IPS DF 19.7 (cell line): ENCODE measurements at regions not wholly inside any gene's neighbourhood (a gene's known extent, or its start where the extent isn't known, plus 50 kb on each side); places are given as distances from the start of the nearest gene placed in this dataset.
"Not testable (repeated sequence)": the region's sequence is repeated elsewhere in the genome, so short reads cannot be mapped to it uniquely, and the experiment has no call there.

Experiments
- DNase-seq: peaks from one replicate; pipeline ENCODE4 v3.0.0-alpha.2; 2013; ENCODE audit warnings: low read depth, low spot score

- DNase-seq: not testable (repeated sequence)
Observed at GRCh38 chr5:34096033-34096432, 53.0 kb upstream of the C1QTNF3 start.

- not testable (repeated sequence) for DNase-seq
Observed at GRCh38 chr5:34099891-34100290, 56.9 kb upstream of the C1QTNF3 start.

- not testable (repeated sequence) for DNase-seq
Observed at GRCh38 chr5:34101567-34101966, 58.6 kb upstream of the C1QTNF3 start.

DNA sequence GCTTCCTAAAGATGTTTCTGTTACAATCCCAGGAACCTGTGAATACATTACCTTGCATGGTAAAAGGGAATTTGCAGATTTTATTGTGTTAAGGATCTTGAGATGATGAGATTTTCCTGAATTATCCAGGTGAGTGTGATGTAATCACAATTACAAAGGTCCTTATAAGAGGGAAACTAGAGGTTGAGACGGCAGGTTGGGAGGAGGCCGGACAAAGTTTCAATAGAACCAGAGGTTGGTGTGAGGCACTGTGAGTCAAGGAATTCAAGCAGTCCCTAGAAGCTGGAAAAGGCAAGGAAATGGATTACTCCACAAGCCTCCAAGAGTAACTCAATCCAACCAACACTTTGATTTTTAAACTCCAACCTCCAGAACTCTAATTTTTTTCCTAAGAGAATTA lies 65.9 kb upstream of the C1QTNF3 start:
- DNase-seq: not testable (repeated sequence)

DNA sequence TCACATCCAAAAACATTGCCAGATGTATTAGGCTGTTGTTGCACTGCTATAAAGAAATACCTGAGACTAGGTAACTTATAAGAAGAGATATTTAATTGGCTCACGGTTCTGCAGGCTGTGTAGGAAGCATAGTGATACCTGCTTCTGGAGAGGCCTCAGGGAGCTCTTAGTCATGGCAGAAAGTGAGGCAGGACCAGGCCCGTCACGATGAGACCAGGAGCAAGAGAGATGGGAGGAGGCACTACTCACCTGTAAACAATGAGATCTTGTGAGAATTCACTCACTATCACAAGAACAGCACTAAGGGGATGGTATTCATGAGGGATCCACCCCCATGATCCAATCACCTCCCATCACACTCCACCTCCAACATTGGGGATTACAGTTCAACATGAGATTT lies 81.3 kb upstream of the C1QTNF3 start:
- not testable (repeated sequence) for DNase-seq

DNA sequence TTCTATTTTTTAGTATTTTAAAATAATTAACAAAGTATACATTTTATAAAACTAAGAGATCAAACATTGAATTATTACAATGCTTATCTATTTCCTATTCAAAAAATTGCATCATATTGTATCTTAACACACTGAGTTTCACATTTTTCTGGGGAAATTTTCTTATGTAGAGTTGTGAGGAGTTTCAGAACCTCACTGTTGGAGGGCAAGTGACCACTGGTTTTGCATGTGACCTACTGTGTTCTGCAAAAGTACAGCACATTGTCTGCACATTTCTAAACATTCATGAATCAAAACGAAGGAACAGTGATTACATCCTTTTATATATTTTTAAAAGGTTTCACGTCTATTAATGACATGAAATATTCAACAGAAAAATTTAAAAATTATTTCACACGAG lies 82.3 kb upstream of the C1QTNF3 start:
- not testable (repeated sequence) for DNase-seq

GRCh38 chr5:34126741-34127140 lies 83.7 kb upstream of the C1QTNF3 start:
- not testable (repeated sequence) for DNase-seq

DNA sequence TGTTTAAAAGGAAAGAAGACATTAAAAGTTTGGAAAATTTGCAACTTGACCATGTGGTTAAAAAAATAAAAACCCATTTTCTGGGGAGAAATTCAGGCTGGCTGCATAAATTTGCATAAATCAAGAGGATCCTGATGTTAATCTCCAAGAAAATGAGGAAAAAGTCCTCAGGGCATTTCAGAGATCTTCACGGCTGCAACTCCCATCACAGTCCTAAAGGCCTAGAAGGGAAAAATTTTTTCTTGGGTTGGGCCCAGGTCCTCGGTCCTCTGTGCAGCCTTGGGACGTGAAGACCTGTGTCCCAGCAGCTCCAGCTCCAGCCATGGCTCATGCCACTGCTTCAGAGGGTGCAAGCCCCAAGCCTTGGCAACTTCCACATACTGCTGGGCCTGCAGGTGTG lies 84.8 kb upstream of the C1QTNF3 start:
- not testable (repeated sequence) for DNase-seq

DNA sequence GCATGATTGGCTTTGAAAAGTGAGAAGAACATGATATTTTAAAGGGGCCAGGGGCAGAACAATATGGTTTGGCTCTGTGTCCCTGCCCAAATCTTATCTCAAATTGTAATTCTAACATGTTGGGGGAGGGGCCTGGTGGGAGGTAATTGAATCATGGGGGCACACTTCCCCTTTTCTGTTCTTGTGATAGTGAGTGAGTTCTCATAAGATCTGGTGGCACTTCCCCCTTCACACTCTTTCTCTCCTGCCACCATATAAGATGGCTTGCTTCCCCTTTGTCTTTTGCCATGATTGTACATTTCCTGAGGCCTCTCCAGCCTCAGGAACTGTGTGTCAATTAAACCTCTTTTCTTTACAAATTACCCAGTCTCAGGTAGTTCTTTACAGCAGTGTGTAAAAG lies 85.9 kb upstream of the C1QTNF3 start:
- not testable (repeated sequence) for DNase-seq

DNA sequence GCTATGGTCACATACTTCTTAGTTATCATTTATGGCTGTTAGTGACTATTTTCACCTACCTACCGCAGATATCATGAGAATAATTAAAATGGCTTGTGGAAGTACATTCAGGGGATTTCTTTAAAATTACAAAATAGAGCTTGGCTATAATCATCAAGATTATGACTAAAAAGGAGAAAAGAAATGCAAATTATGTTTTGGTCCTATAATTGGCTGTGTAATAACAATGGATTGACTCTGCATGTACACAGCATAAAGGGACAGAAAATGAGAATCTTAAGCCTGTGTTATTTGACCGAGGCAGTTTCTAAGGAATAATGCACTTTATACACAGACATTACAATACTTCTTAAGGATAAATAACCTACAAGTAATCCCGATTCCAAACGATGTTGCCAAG lies 112.0 kb upstream of the C1QTNF3 start:
- DNase-seq: not testable (repeated sequence)

DNA sequence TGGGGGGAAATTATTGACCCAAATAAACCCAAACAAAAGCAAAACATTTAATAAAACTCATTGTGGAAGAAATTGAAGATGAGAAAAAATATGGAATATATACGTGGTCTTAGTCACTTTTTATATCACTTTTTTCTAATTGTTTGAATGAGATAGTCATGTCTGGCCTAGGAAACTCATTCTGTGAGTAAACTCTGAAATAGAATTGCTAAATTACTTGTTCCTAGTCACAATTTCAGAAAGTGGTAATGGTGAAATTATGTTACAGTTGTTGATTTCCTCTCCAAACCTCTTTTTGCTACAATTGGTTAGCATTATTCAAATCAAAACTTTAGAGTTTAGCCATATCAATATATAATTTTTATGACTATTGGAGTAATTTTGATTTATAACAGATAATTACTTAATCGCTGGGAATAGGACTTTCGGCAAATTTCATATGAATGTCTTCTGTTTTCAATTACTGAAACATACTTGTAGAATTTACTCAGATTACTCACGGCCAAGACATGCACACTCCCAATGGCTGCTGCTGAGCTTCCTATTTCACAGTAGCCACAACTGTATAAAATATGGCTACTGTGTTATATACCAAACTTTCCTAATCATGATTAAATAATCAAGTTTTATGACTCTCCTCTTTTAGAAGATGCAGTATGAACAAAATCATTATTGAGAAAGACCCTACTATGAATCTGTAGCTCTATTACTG lies 113.8 kb upstream of the C1QTNF3 start:
- not testable (repeated sequence) for DNase-seq

DNA sequence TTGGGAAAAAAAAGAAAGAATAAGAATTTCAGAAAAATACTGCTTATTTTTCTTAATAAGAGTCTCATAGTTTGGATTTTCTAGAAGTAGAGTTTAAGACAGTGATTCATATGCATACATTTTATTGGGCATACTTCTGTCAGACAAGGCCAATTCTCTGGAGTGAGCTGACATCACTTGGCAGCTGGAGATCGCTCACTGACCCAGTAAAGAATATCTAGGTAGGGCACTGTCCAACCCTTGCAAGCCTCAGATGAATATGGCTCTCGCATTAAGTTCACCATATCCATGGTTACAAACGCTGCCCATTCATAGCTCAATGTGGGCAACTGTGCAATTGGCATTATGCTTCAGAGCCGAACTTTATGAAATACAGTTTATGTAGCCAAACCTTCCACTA lies 117.9 kb upstream of the C1QTNF3 start:
- DNase-seq: not testable (repeated sequence)

DNA sequence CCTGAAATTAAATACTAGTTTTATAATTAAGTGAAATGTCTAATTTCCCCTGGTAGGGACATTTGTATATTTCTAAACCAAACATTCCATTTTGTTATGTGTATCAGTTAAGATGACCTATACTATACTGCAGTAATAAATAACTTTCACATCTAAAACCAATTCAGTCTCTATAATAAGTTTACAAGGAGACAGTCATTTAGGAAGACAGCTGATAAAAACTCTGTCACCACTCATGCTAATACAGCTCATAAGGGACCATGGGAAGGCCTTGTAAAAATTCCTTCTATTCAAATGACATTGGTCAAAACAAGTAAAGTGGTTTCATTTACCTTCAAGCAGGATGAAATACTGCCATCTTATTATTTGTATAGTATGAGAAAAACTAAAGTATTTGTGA lies 128.4 kb upstream of the C1QTNF3 start:
- DNase-seq: not testable (repeated sequence)

GRCh38 chr5:34179453-34180190 lies 136.6 kb upstream of the C1QTNF3 start:
- DNase-seq: not testable (repeated sequence)

DNA sequence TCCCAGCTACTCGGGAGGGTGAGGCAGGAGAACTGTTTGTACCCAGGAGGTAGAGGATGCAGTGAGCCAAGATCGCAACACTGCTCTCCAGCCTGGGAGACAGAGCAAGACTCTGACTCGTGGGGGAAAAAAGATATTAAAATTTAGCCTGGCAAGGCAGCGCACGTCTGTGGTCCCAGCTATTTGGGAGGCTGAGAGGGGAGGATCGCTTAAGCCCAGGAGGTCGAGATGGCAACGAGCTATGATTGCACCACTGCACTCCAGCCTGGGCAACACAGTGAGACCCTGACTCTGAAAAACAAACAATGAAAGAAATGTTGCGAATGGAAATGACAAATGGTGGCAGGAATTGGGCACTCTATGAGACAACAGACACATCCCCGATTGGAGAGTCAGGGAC lies 137.2 kb upstream of the C1QTNF3 start:
- DNase-seq: not testable (repeated sequence)

DNA sequence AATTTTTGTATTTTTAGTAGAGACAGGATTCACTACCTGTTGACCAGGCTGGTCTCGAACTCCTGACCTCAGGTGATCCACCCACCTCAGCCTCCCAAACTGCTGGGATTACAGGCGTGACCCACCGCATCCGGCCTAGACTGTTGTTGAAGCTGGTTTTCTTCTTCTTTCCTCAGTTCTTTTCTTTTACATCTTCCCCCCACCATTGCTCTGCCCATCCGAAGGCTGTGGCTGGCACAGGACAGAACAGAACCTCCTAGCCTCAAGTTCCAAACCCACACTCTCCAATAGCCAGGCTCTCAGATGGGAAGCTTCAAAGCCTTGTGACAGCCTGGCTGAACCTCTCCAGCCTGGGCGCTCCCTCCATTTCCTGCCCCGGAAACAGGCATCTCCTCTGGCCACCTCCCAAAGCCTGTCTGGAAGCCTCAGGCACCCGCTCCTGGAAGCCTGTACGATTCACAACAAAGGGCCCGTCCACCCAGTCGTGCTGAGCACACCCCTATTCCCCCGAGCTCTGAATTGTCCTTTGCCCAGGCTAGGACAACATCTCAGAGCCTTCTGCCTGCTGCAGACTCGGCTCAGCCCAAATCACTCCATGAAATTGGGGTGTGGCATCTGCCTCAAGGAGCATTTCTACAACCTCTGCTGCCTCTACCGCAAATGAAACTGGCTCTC lies 138.1 kb upstream of the C1QTNF3 start:
- not testable (repeated sequence) for DNase-seq

GRCh38 chr5:34185005-34185404 lies 142.0 kb upstream of the C1QTNF3 start:
- DNase-seq: not testable (repeated sequence)

- not testable (repeated sequence) for DNase-seq
Observed at GRCh38 chr5:34185572-34185971, 142.6 kb upstream of the C1QTNF3 start.

DNA sequence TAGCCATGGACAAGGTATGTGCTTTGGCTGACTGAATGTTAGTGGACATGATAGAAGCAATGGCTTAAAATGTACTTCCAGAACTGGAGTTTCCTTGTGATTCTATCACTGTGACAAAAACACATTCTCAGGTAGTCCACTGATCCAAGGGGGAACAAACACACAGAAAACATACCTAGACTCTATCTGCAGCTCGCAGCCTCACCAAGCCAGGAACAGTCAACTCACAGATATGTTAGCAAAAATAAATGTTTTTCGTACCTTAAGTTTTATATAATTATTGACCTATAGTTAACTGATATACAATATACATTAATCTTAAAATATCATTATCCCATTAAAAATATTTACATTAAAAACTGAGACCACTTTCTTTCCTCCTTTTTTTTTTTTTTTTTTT lies 143.1 kb upstream of the C1QTNF3 start:
- DNase-seq: not testable (repeated sequence)

DNA sequence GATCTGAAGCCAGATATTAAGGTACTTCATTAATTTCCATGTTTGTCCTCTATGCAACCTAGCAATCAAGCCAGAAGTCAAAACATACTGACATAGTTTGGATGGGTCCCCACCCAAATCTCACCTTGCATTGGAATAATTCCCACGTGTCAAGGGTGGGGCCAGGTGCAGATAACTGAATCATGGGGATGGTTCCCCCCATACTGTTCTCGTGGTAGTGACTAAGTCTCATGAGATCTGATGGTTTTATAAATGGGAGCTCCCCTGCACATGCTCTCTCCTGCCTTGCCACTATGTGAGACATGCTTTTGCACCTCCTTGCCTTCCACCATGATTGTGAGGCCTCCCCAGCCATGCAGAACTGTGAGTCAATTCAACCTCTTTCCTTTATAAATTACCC lies 143.9 kb upstream of the C1QTNF3 start:
- not testable (repeated sequence) for DNase-seq

GRCh38 chr5:34187441-34187840 lies 144.4 kb upstream of the C1QTNF3 start:
- DNase-seq: not testable (repeated sequence)
